K562 (cell line): ENCODE measurements at regions not wholly inside any gene's neighbourhood (a gene's known extent, or its start where the extent isn't known, plus 50 kb on each side); places are given as distances from the start of the nearest gene placed in this dataset.

ENCODE experiments used
- ATAC-seq: fragments of 200-7000 bp; cut with Tn5 transposase; 3 replicates; pipeline ENCODE4 v1.9.1; 2020; ENCODE audit warnings: moderate library complexity
- BruUV-seq: library from RNA; stranded (reverse); fragments of 400-500 nt; replicated peaks from 2 replicates; lab custom pipeline; 2021; lab: Mats Ljungman, UMichigan
- CTCF ChIA-PET: fragments of 300-600 bp; formaldehyde crosslinking; extraction: SDS; loops from one replicate; lab custom pipeline; 2021; ENCODE audit warnings: low intra/inter-chr PET ratio; lab: Yijun Ruan, JAX
- POLR2A ChIA-PET: fragments of 300-600, 350-650 bp; sonication (Branson Sonifier 250); formaldehyde crosslinking; extraction: SDS; loops from one replicate; lab custom pipeline; 2021; ENCODE audit warnings: antibody characterized with exemption, inconsistent platforms; lab: Yijun Ruan, JAX
- DNase-seq, 4 experiments: peaks; one replicate each; pipeline versions ENCODE4 v3.0.0 to v3.0.0-alpha.2; 2011 to 2018; ENCODE audit warnings: low spot score in 3 of 4, mixed read lengths in 3 of 4; ENCODE audit errors: extremely low read depth in 1 of 4
- FAIRE-seq: peaks from 2 replicates; lab custom pipeline; 2011; peaks lifted over from hg19 to GRCh38; lab: Jason Lieb, UNC
- H2AFZ ChIP-seq: 2 replicates; pipeline ENCODE4 v1.6.0; 2011; ENCODE audit warnings: low read depth, low read length, control low read depth, inconsistent platforms
- H3K27ac ChIP-seq: fragments of 200-600 bp; 3 replicates; pipeline ENCODE4 v1.8.0; 2011; ENCODE audit warnings: low read depth, mild to moderate bottlenecking, control low read depth, inconsistent platforms, low read length, moderate library complexity, mixed read lengths; ENCODE audit errors: extremely low read depth
- H3K27me3 ChIP-seq, 2 experiments: fragments of 300-600 bp in 1 of 2; 2 replicates in 1 of 2; 3 replicates in 1 of 2; pipeline versions ENCODE4 v1.6.0 to v1.8.0; 2011; ENCODE audit warnings: inconsistent platforms in 2 of 2, low read length in 2 of 2, mild to moderate bottlenecking in 1 of 2, mixed read lengths in 1 of 2, moderate library complexity in 1 of 2; ENCODE audit not compliant: control insufficient read depth in 2 of 2, insufficient read depth in 2 of 2
- H3K36me3 ChIP-seq: fragments of 300-600 bp; 3 replicates; pipeline ENCODE4 v1.8.0; 2011; ENCODE audit warnings: mild to moderate bottlenecking, low read length, inconsistent platforms; ENCODE audit not compliant: control insufficient read depth, insufficient read depth
- H3K4me1 ChIP-seq, 2 experiments: fragments of 200-600 bp in 1 of 2; replicated peaks in 1 of 2; 2 replicates in 1 of 2; 3 replicates in 1 of 2; pipeline versions ENCODE4 v1.5.1 to v1.8.0; 2011; ENCODE audit warnings: inconsistent platforms in 2 of 2, low read length in 2 of 2, mild to moderate bottlenecking in 1 of 2, mixed read lengths in 1 of 2, moderate library complexity in 1 of 2; ENCODE audit not compliant: control insufficient read depth in 2 of 2, insufficient read depth in 2 of 2
- H3K4me2 ChIP-seq: 2 replicates; pipeline ENCODE4 v1.6.1; 2011; ENCODE audit warnings: low read length, control low read depth, inconsistent platforms, mixed read lengths; ENCODE audit not compliant: insufficient read depth
- H3K4me3 ChIP-seq: fragments of 200-600 bp; sonication (generic), shearing (Covaris generic); 2 replicates; pipeline ENCODE4 v1.5.1; 2016; ENCODE audit warnings: control low read depth, inconsistent platforms
- H3K79me2 ChIP-seq: fragments of 200-600 bp; 3 replicates; pipeline ENCODE4 v1.8.0; 2011; ENCODE audit warnings: low read length, inconsistent platforms; ENCODE audit not compliant: control insufficient read depth, insufficient read depth
- H3K9ac ChIP-seq, 2 experiments: 2 replicates each; pipeline versions ENCODE4 v1.6.0 to v1.6.1; 2011; ENCODE audit warnings: low read depth in 2 of 2, low read length in 2 of 2, control low read depth in 1 of 2, inconsistent platforms in 1 of 2, mild to moderate bottlenecking in 1 of 2, mixed read lengths in 1 of 2; ENCODE audit not compliant: insufficient read depth in 1 of 2
- H3K9me1 ChIP-seq: one replicate; pipeline ENCODE4 v1.6.0; 2011; ENCODE audit warnings: inconsistent platforms, mild to moderate bottlenecking, low read length, moderate library complexity; ENCODE audit not compliant: control insufficient read depth, insufficient read depth
- H3K9me3 ChIP-seq: replicated peaks from 2 replicates; pipeline ENCODE4 v1.5.1; 2011; ENCODE audit warnings: low read depth, low read length, inconsistent platforms; ENCODE audit not compliant: control insufficient read depth, insufficient read depth
- H4K20me1 ChIP-seq: replicated peaks from 2 replicates; pipeline ENCODE4 v1.6.1; 2011; ENCODE audit warnings: low read length, inconsistent platforms, mixed read lengths; ENCODE audit not compliant: control insufficient read depth, insufficient read depth
- DLX4 ChIP-seq: fragments of 250-450 bp; sonication (Bioruptor Pico); IDR thresholded peaks from 2 replicates; pipeline ENCODE4 v1.6.1; 2021; ENCODE audit warnings: mild to moderate bottlenecking
- EP300 ChIP-seq: IDR thresholded peaks from 2 replicates; pipeline ENCODE4 v1.6.1; 2012; ENCODE audit warnings: low read length, improper control_type of control experiment
- LCOR ChIP-seq: sonication (generic); formaldehyde crosslinking; IDR thresholded peaks from 2 replicates; pipeline ENCODE4 v1.8.0; 2022; ENCODE audit warnings: mild to moderate bottlenecking, missing genetic modification reagents
- SNIP1 ChIP-seq: fragments of 450-650 bp; IDR thresholded peaks from 2 replicates; pipeline ENCODE4 v1.7.1; 2017; ENCODE audit warnings: low read depth, mild to moderate bottlenecking
- SRSF3 ChIP-seq: fragments of 200-400 bp; formaldehyde crosslinking; IDR thresholded peaks from 2 replicates; pipeline ENCODE4 v1.6.1; 2016; ENCODE audit warnings: mild to moderate bottlenecking, low read length, moderate library complexity; ENCODE audit not compliant: insufficient read depth
- WGBS: fragments of 100-300 bp; shearing (Covaris generic); methylation state at CpG from one replicate; pipeline ENCODE4 v1.1.6; 2016; ENCODE audit warnings: low coverage, mixed read lengths; ENCODE audit not compliant: insufficient coverage; ENCODE audit errors: missing lambda C conversion rate; 5-methylcytosine and 5-hydroxymethylcytosine counted together
- in situ Hi-C: fragments of 300-500 bp; cut with MboI; formaldehyde crosslinking; loops from 4 replicates; pipeline ENCODE4 v1.15.0; 2018; ENCODE audit warnings: inconsistent platforms, mixed read lengths
- intact Hi-C: fragments of 100-400 bp; cut with micrococcal nuclease; formaldehyde crosslinking; loops from 2 replicates; pipeline ENCODE4 v1.14.2; 2022
- TF ChIP-seq, protein P1 (sequence below), 2 experiments: fragments of 450-650 bp; IDR thresholded peaks; 2 replicates each; pipeline ENCODE4 v1.6.1; 2016

DNA sequence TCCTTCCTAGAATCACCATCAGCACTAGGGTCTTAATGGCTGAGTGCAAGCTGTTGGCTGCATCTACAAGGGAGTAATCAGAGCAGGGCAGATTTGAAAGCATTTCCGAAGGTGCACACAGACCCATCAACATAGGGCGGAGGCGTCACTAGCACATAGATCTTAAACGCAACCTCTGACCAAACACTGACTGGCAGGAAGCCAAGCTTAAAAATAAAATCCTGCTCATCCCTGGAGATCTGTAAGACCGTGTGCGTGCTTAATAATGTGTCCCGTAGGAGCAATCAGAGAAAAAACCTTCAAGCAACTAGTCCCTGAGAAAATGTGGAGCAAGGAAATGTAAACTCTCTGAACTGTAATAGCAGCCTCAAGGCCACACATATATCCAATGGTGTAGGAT is 470.5 kb downstream of the ETS1 start:
- WGBS = under 1% methylated on average over 7 of the region's 7 CpGs
- ChIA-PET POLR2A (no interaction called here), CTCF (no interaction called here)
- Histone ChIP-seq H3K4me3 (no peak overlapping the region), H3K27ac (no peak overlapping the region), H4K20me1 (no peaks in the 10 kb centered on the region), H3K9ac (no peak overlapping the region), H3K9me1 (no peaks in the 10 kb centered on the region), H3K27me3 (no peaks in the 10 kb centered on the region), H3K79me2 (no peaks in the 10 kb centered on the region), H2AFZ (no peak overlapping the region), H3K4me2 (no peak overlapping the region), H3K4me1 (no peaks in the 10 kb centered on the region), H3K9me3 (no peaks in the 10 kb centered on the region), H3K36me3 (no peaks in the 10 kb centered on the region)
- in situ Hi-C loops (no loop called here), intact Hi-C loops (no loop called here)
- BruUV-seq = no TSS peak
- FAIRE-seq = no peak
- DNase-seq = no peak
- TF ChIP-seq SNIP1 (no peak), EP300 (no peak), LCOR (CRISPR knock-in tag) (no peak), DLX4 (CRISPR knock-in tag) (no peak), SRSF3 (no peak)
- TF ChIP-seq, protein P1, sequence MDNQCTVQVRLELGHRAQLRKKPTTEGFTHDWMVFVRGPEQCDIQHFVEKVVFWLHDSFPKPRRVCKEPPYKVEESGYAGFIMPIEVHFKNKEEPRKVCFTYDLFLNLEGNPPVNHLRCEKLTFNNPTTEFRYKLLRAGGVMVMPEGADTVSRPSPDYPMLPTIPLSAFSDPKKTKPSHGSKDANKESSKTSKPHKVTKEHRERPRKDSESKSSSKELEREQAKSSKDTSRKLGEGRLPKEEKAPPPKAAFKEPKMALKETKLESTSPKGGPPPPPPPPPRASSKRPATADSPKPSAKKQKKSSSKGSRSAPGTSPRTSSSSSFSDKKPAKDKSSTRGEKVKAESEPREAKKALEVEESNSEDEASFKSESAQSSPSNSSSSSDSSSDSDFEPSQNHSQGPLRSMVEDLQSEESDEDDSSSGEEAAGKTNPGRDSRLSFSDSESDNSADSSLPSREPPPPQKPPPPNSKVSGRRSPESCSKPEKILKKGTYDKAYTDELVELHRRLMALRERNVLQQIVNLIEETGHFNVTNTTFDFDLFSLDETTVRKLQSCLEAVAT (IDR thresholded peaks at IDR 0.05) = no peak
- ATAC-seq = no peak
